H1 (cell line): ENCODE measurements at regions not wholly inside any gene's neighbourhood (a gene's known extent, or its start where the extent isn't known, plus 50 kb on each side); places are given as distances from the start of the nearest gene placed in this dataset.

Source experiments
- CTCF ChIA-PET: fragments of 300-600 bp; sonication (Branson Sonifier 250); formaldehyde crosslinking; loops from one replicate; lab custom pipeline; 2021; ENCODE audit not compliant: partially characterized antibody; lab: Charles Lee
- POLR2A ChIA-PET: fragments of 300-600 bp; sonication (Branson Sonifier 250); formaldehyde crosslinking; loops from one replicate; lab custom pipeline; 2021; ENCODE audit warnings: inconsistent platforms; ENCODE audit not compliant: partially characterized antibody; lab: Charles Lee
- DNase-seq, 2 experiments: peaks; one replicate each; pipeline versions ENCODE4 v3.0.0 to v3.0.0-alpha.2; 2010 to 2022; ENCODE audit warnings: low spot score in 2 of 2, low read depth in 1 of 2, mixed read lengths in 1 of 2
- FAIRE-seq: peaks from 2 replicates; lab custom pipeline; 2011; peaks lifted over from hg19 to GRCh38; lab: Jason Lieb, UNC
- H2AFZ ChIP-seq: 2 replicates; pipeline ENCODE4 v1.8.1; 2012; ENCODE audit warnings: low read length, inconsistent platforms
- H2AK5ac ChIP-seq: 2 replicates; pipeline ENCODE4 v1.6.1; 2013; ENCODE audit warnings: low read depth, low read length
- H2BK120ac ChIP-seq: replicated peaks from 2 replicates; pipeline ENCODE3; 2013; ENCODE audit warnings: low read depth, low read length, inconsistent platforms
- H2BK12ac ChIP-seq: 2 replicates; pipeline ENCODE4 v1.6.1; 2013; ENCODE audit warnings: low read depth, low read length
- H2BK15ac ChIP-seq: 2 replicates; pipeline ENCODE4 v1.6.1; 2013; ENCODE audit warnings: low read length
- H2BK20ac ChIP-seq: 2 replicates; pipeline ENCODE4 v1.6.1; 2013; ENCODE audit warnings: low read length
- H2BK5ac ChIP-seq: 2 replicates; pipeline ENCODE4 v1.6.1; 2013; ENCODE audit warnings: low read depth, low read length
- H3K14ac ChIP-seq: 2 replicates; pipeline ENCODE4 v1.6.1; 2013; ENCODE audit warnings: inconsistent platforms; ENCODE audit not compliant: insufficient read length
- H3K18ac ChIP-seq: 2 replicates; pipeline ENCODE4 v1.6.1; 2013; ENCODE audit warnings: low read length; ENCODE audit errors: extremely low read depth
- H3K23ac ChIP-seq: 2 replicates; pipeline ENCODE4 v1.6.1; 2013; ENCODE audit warnings: inconsistent platforms; ENCODE audit not compliant: insufficient read length
- H3K23me2 ChIP-seq: 2 replicates; pipeline ENCODE4 v1.6.1; 2013; ENCODE audit warnings: low read depth, low read length
- H3K27ac ChIP-seq: 2 replicates; pipeline ENCODE4 v1.6.1; 2011; ENCODE audit warnings: low read depth, low read length, inconsistent platforms
- H3K27me3 ChIP-seq, 4 experiments: replicated peaks in 1 of 4; 1 replicate in 1 of 4; 2 replicates in 3 of 4; pipeline versions ENCODE4 v1.6.1 to v1.8.1; 2011 to 2013; ENCODE audit warnings: low read length in 3 of 4, mild to moderate bottlenecking in 3 of 4, inconsistent platforms in 2 of 4, mixed read lengths in 2 of 4, moderate library complexity in 1 of 4; ENCODE audit not compliant: control insufficient read depth in 3 of 4, insufficient read depth in 3 of 4; ENCODE audit errors: extremely low read depth in 1 of 4
- H3K36me3 ChIP-seq, 4 experiments: 2 replicates each; pipeline versions ENCODE4 v1.6.1 to v1.8.1; 2011 to 2013; ENCODE audit warnings: mild to moderate bottlenecking in 4 of 4, low read length in 3 of 4, moderate library complexity in 2 of 4, control low read depth in 1 of 4, inconsistent platforms in 1 of 4; ENCODE audit not compliant: insufficient read depth in 4 of 4, control insufficient read depth in 2 of 4
- H3K4ac ChIP-seq: replicated peaks from 2 replicates; pipeline ENCODE3; 2013; ENCODE audit warnings: low read length, low read depth, mixed read lengths, inconsistent platforms; ENCODE audit not compliant: insufficient read length
- H3K4me1 ChIP-seq, 4 experiments: replicated peaks in 1 of 4; 1 replicate in 1 of 4; 2 replicates in 3 of 4; pipeline versions ENCODE4 v1.6.1 to v1.8.1; 2011 to 2013; ENCODE audit warnings: low read length in 3 of 4, inconsistent platforms in 2 of 4, mixed read lengths in 1 of 4; ENCODE audit not compliant: insufficient read depth in 4 of 4, control insufficient read depth in 3 of 4
- H3K4me2 ChIP-seq, 2 experiments: 2 replicates each; pipeline versions ENCODE4 v1.6.1 to v1.8.1; 2011 to 2013; ENCODE audit warnings: low read depth in 2 of 2, low read length in 2 of 2, control low read depth in 1 of 2, inconsistent platforms in 1 of 2, mild to moderate bottlenecking in 1 of 2; ENCODE audit not compliant: insufficient read depth in 1 of 2
- H3K4me3 ChIP-seq, 4 experiments: fragments of 200-600, 300-600 bp in 1 of 4; sonication (generic), shearing (Covaris generic), sonication (Bioruptor Twin) in 1 of 4; 2 replicates each; pipeline versions ENCODE4 v1.5.1 to v1.8.1; 2011 to 2016; ENCODE audit warnings: low read length in 4 of 4, low read depth in 3 of 4, control low read depth in 2 of 4, inconsistent platforms in 2 of 4, mild to moderate bottlenecking in 2 of 4, mixed read lengths in 1 of 4, moderate library complexity in 1 of 4; ENCODE audit not compliant: insufficient read depth in 2 of 4; ENCODE audit errors: extremely low read depth in 1 of 4
- H3K56ac ChIP-seq: replicated peaks from 2 replicates; pipeline ENCODE3; 2013; ENCODE audit warnings: low read depth, mild to moderate bottlenecking, mixed read lengths, low read length, inconsistent platforms; ENCODE audit not compliant: insufficient read length
- H3K79me1 ChIP-seq: 2 replicates; pipeline ENCODE4 v1.6.1; 2013; ENCODE audit warnings: low read depth, low read length, control low read depth
- H3K79me2 ChIP-seq, 2 experiments: 2 replicates each; pipeline versions ENCODE4 v1.6.1 to v1.8.1; 2012 to 2013; ENCODE audit warnings: low read length in 2 of 2, mild to moderate bottlenecking in 2 of 2, inconsistent platforms in 1 of 2; ENCODE audit not compliant: insufficient read depth in 2 of 2, control insufficient read depth in 1 of 2
- H3K9ac ChIP-seq, 4 experiments: replicated peaks in 1 of 4; 1 replicate in 1 of 4; 2 replicates in 3 of 4; pipeline versions ENCODE4 v1.6.1 to v1.8.1; 2011 to 2013; ENCODE audit warnings: low read depth in 3 of 4, low read length in 3 of 4, control low read depth in 2 of 4, mild to moderate bottlenecking in 2 of 4, moderate library complexity in 2 of 4, inconsistent platforms in 1 of 4; ENCODE audit errors: extremely low read depth in 1 of 4
- H3K9me3 ChIP-seq, 2 experiments: 2 replicates each; pipeline versions ENCODE4 v1.6.1 to v1.8.1; 2012 to 2013; ENCODE audit warnings: mild to moderate bottlenecking in 2 of 2, moderate library complexity in 2 of 2, control low read depth in 1 of 2, inconsistent platforms in 1 of 2, low read depth in 1 of 2, low read length in 1 of 2, mixed read lengths in 1 of 2; ENCODE audit not compliant: insufficient read depth in 2 of 2
- H4K20me1 ChIP-seq, 2 experiments: replicated peaks in 1 of 2; 2 replicates each; pipeline versions ENCODE3 to v1.8.1; 2011 to 2013; ENCODE audit warnings: inconsistent platforms in 2 of 2, low read length in 2 of 2, mild to moderate bottlenecking in 1 of 2; ENCODE audit not compliant: insufficient read depth in 2 of 2, control insufficient read depth in 1 of 2
- H4K5ac ChIP-seq: 2 replicates; pipeline ENCODE4 v1.6.1; 2013; ENCODE audit warnings: low read length, low read depth, mixed read lengths, inconsistent platforms; ENCODE audit not compliant: insufficient read length
- H4K8ac ChIP-seq: 2 replicates; pipeline ENCODE4 v1.8.0; 2013; ENCODE audit warnings: mild to moderate bottlenecking, moderate library complexity, low read length, inconsistent platforms; ENCODE audit not compliant: insufficient read depth; ENCODE audit errors: extremely low read depth
- H4K91ac ChIP-seq: replicated peaks from 2 replicates; pipeline ENCODE3; 2013; ENCODE audit warnings: low read length, mixed read lengths, inconsistent platforms; ENCODE audit not compliant: insufficient read length
- FOSL1 ChIP-seq: IDR thresholded peaks from 2 replicates; pipeline ENCODE4 v1.6.1; 2011; ENCODE audit warnings: mild to moderate bottlenecking, low read depth, low read length, moderate library complexity; ENCODE audit not compliant: insufficient read depth
- JUND ChIP-seq: IDR thresholded peaks from 2 replicates; pipeline ENCODE4 v1.6.1; 2011; ENCODE audit warnings: mild to moderate bottlenecking, improper control_type of control experiment, low read length
- KDM1A ChIP-seq: fragments of 200-600, 300-600 bp; sonication (generic); IDR thresholded peaks from 2 replicates; pipeline ENCODE4 v1.7.1; 2016; ENCODE audit warnings: mild to moderate bottlenecking, low read length, borderline replicate concordance
- NANOG ChIP-seq: IDR thresholded peaks from 2 replicates; pipeline ENCODE4 v1.6.1; 2011; ENCODE audit warnings: low read length, low read depth, mild to moderate bottlenecking, inconsistent platforms; ENCODE audit not compliant: insufficient read depth, poor library complexity, severe bottlenecking
- TCF12 ChIP-seq: IDR thresholded peaks from 2 replicates; pipeline ENCODE4 v1.6.1; 2011; ENCODE audit warnings: low read depth, mild to moderate bottlenecking, low read length
- WGBS, 2 experiments: shearing (Covaris generic) in 1 of 2; methylation state at CpG; one replicate each; pipeline versions ENCODE4 v1.1.6 to v1.1.7; 2013 to 2015; ENCODE audit warnings: low lambda C conversion rate in 2 of 2, mixed read lengths in 2 of 2, inconsistent platforms in 1 of 2, low coverage in 1 of 2, missing lambda C conversion rate in 1 of 2; ENCODE audit not compliant: insufficient replicate concordance in 2 of 2, insufficient coverage in 1 of 2, insufficient read length in 1 of 2; ENCODE audit errors: extremely low coverage in 1 of 2, missing lambda C conversion rate in 1 of 2; 5-methylcytosine and 5-hydroxymethylcytosine counted together
- TF ChIP-seq, protein P1 (sequence below): IDR thresholded peaks from 2 replicates; pipeline ENCODE4 v1.6.1; 2011; ENCODE audit warnings: low read depth, mild to moderate bottlenecking, low read length; ENCODE audit not compliant: insufficient read depth

DNA sequence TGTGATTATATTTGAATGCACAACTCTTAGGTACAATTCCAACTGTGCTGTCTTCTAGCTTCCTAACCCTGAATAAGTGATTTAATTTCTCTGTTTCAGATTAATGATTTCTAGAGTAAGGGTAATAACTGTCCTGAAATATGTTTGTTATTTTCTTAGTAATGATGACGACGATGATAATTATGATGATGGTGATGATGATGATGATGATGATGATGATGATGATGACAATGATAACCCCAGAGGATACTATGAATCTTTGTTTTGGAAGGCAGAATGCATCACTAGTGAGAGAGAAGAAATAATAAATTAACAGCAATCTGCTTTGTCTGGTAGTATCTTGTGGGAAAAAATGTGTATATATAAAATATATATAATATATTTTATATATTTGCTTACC, 317.1 kb upstream of the CDH8 start:
- H3K4ac ChIP-seq, result no peak overlapping the region
- H2BK20ac ChIP-seq, result no peak overlapping the region
- no peak for FAIRE-seq
- H3K4me2 ChIP-seq, result no peak overlapping the region
- H2AFZ ChIP-seq, result no peak overlapping the region
- no peak overlapping the region for H3K56ac ChIP-seq
- H3K9ac ChIP-seq, result no peak overlapping the region
- no peak overlapping the region for H4K5ac ChIP-seq
- H3K4me3 ChIP-seq, result no peak overlapping the region
- ChIA-PET POLR2A (no interaction called here), CTCF (interaction anchor here (1.0 to 1.3 kb wide), 2 partner anchors 9 to 128 kb away, joined by 4 read pairs; no protein-coding TSS in a partner anchor)
- no peaks in the 10 kb centered on the region for H4K20me1 ChIP-seq
- no peaks in the 10 kb centered on the region for H3K36me3 ChIP-seq
- no peak overlapping the region for H2BK5ac ChIP-seq
- no peak overlapping the region for H3K18ac ChIP-seq
- H3K9me3 ChIP-seq, result no peaks in the 10 kb centered on the region
- no peaks in the 10 kb centered on the region for H3K27me3 ChIP-seq
- H4K91ac ChIP-seq, result no peak overlapping the region
- no peak overlapping the region for H3K23ac ChIP-seq
- no peaks in the 10 kb centered on the region for H3K79me2 ChIP-seq
- H3K4me1 ChIP-seq, result no peaks in the 10 kb centered on the region
- H3K27ac ChIP-seq, result no peak overlapping the region
- H2BK120ac ChIP-seq, result no peak overlapping the region
- no peaks in the 10 kb centered on the region for H3K79me1 ChIP-seq
- WGBS, 2 experiments, result 89 to 100% methylated on average over 2 of the region's 2 CpGs
- no peak overlapping the region for H2AK5ac ChIP-seq
- H3K14ac ChIP-seq, result no peak overlapping the region
- no peak for DNase-seq
- H2BK15ac ChIP-seq, result no peak overlapping the region
- no peak overlapping the region for H4K8ac ChIP-seq
- H3K23me2 ChIP-seq, result no peaks in the 10 kb centered on the region
- TF ChIP-seq JUND, result no peak
- TF ChIP-seq, protein P1, sequence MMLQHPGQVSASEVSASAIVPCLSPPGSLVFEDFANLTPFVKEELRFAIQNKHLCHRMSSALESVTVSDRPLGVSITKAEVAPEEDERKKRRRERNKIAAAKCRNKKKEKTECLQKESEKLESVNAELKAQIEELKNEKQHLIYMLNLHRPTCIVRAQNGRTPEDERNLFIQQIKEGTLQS, result no peak
- no peak for TF ChIP-seq TCF12
- no peak for TF ChIP-seq KDM1A
- no peak for TF ChIP-seq FOSL1
- TF ChIP-seq NANOG, result no peak
- no peak overlapping the region for H2BK12ac ChIP-seq
